ENCODE measurements at regions not wholly inside any gene's neighbourhood (a gene's known extent, or its start where the extent isn't known, plus 50 kb on each side); places are given as distances from the start of the nearest gene placed in this dataset.

DNA sequence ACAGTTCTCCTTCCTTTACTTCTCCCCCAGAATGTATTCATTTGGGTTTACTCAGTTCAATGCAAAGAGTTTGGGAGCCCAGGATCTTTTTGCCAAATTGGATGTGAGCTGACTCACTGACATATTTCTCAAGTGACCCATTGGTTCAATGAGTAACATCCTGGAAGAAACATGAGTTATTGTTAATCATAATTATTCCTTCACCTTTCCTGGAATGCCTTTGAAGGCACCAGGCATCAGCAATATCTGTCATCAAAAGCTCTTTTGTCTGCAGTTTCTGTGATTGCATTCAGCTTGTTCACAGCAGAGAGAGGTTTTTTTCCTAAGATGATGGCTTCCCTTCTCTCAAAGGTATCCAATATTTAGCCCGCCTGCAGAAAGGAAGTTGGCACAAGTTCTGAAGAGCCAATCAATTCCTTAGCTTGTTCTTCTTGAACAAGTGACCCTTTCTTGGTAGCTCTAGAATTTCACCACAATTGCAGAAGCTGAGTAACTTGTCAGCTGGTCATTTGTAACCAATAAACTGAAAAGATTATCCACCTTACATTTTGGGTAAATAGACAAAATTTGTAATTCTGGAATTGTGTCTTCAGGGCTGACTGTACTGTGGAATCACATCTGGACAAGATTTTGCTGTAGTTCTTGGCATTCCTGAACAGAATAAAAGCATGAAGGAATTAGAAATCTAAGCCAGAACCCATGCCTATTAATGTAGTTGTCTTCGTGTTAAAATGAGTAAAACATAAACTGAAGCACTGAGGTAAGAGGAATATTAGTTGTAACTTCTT, 72.2 kb upstream of the TMEM17 start:
- H3K27me3 ChIP-seq (ENCODE audit: control insufficient read depth in 3 of 3, insufficient read depth in 3 of 3, low read depth in 1 of 3, low read length in 3 of 3) = peaks cover 0 to 2% (median 0%) of the 10 kb centered on the region in 3 experiments
- H2BK120ac ChIP-seq (ENCODE audit: low read depth, low read length) = no peak overlapping the region
- H3K4me1 ChIP-seq (ENCODE audit: control insufficient read depth in 2 of 2, insufficient read depth in 1 of 2, low read depth in 1 of 2, low read length in 2 of 2) = peaks cover 0 to 2% of the 10 kb centered on the region in 2 donors
- no peak overlapping the region for H2BK12ac ChIP-seq (ENCODE audit: low read length)
- no peaks in the 10 kb centered on the region for H3K9me3 ChIP-seq (replicated peaks in 1 of 2; ENCODE audit: control insufficient read depth in 2 of 2, insufficient read depth in 1 of 2, low read depth in 1 of 2, low read length in 2 of 2)
- peak overlapping the region; percentile 18 for H2AFZ ChIP-seq (ENCODE audit: low read length)
- no peak overlapping the region for H3K9ac ChIP-seq (ENCODE audit: low read depth, low read length, poor library complexity)
- H3K4ac ChIP-seq (ENCODE audit: low read length) = no peak overlapping the region
- no peak overlapping the region for H3K4me3 ChIP-seq (ENCODE audit: low read length in 2 of 2)
- no peak overlapping the region for H3K4me2 ChIP-seq (ENCODE audit: insufficient read depth, low read length, poor library complexity, severe bottlenecking)
- no peak overlapping the region for H3K14ac ChIP-seq (ENCODE audit: low read length)
- no peaks in the 10 kb centered on the region for H3K36me3 ChIP-seq (replicated peaks in 1 of 2; ENCODE audit: control insufficient read depth in 2 of 2, insufficient read depth in 2 of 2, low read length in 2 of 2)
- H3K18ac ChIP-seq (ENCODE audit: low read length) = no peak overlapping the region
- no peak overlapping the region for H4K8ac ChIP-seq (ENCODE audit: low read depth, low read length)
- H4K91ac ChIP-seq (ENCODE audit: low read depth, low read length, poor library complexity) = no peak overlapping the region
- H2BK5ac ChIP-seq (ENCODE audit: low read length) = no peak overlapping the region
- no peak overlapping the region for H3K27ac ChIP-seq (replicated peaks; ENCODE audit: low read length)
- no peak overlapping the region for H2AK5ac ChIP-seq (ENCODE audit: low read depth, low read length)
- no peaks in the 10 kb centered on the region for H3K79me1 ChIP-seq (ENCODE audit: low read depth, low read length)
- no peak overlapping the region for H3K23ac ChIP-seq (ENCODE audit: low read depth, low read length, poor library complexity)
- H2BK15ac ChIP-seq (ENCODE audit: low read length) = no peak overlapping the region
- no CpG with 5 or more reads among the region's 2 CpGs for WGBS, 2 donors (ENCODE audit: extremely low coverage in 2 of 2, insufficient read length in 2 of 2, insufficient replicate concordance in 1 of 2)
- no peak for DNase-seq (ENCODE audit: low spot score)

DNA sequence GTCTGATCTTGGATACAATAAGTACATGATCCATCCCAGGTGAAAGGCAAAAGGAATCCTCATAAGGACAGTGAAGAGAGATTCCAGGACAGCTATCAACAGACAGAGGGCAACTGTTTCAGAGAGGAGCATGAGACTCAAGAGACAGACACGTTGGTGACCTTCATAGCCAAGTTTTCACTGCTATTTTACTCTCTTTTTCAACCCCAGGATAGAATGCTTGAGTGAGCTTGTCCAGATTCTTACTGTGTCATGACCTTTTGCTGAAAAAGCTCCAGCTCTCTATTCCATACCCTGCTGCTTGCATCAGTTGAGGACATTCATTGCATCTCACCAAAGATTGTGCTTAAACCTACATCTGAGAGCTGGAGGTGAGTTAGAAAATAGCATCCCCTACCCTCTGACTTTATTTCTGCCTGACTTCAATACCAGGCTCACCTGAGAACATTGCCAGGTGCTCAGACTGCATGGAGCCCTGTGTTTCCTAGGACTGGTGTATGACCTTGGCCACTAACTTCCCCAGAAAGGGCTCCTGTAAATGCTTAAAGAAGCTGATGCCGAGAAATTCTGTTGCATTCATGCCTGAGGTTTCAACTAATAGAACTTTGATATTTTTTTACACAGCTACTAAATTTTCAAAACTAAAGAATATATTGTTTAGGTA, 70.4 kb upstream of the TMEM17 start:
- no peak overlapping the region for H3K4me3 ChIP-seq (ENCODE audit: low read length in 2 of 2)
- H3K9ac ChIP-seq (ENCODE audit: low read depth, low read length, poor library complexity) = no peak overlapping the region
- no peak overlapping the region for H2BK120ac ChIP-seq (ENCODE audit: low read depth, low read length)
- H3K23ac ChIP-seq (ENCODE audit: low read depth, low read length, poor library complexity) = no peak overlapping the region
- no peak overlapping the region for H2AK5ac ChIP-seq (ENCODE audit: low read depth, low read length)
- no peaks in the 10 kb centered on the region for H3K9me3 ChIP-seq (replicated peaks in 1 of 2; ENCODE audit: control insufficient read depth in 2 of 2, insufficient read depth in 1 of 2, low read depth in 1 of 2, low read length in 2 of 2)
- H3K18ac ChIP-seq (ENCODE audit: low read length) = no peak overlapping the region
- H3K79me1 ChIP-seq (ENCODE audit: low read depth, low read length) = no peaks in the 10 kb centered on the region
- no peak overlapping the region for H3K4ac ChIP-seq (ENCODE audit: low read length)
- H4K91ac ChIP-seq (ENCODE audit: low read depth, low read length, poor library complexity) = no peak overlapping the region
- no peak overlapping the region for H2BK12ac ChIP-seq (ENCODE audit: low read length)
- no peak overlapping the region for H3K4me2 ChIP-seq (ENCODE audit: insufficient read depth, low read length, poor library complexity, severe bottlenecking)
- H4K8ac ChIP-seq (ENCODE audit: low read depth, low read length) = no peak overlapping the region
- WGBS, 2 donors (ENCODE audit: extremely low coverage in 2 of 2, insufficient read length in 2 of 2, insufficient replicate concordance in 1 of 2) = no CpG with 5 or more reads among the region's 2 CpGs
- H2BK15ac ChIP-seq (ENCODE audit: low read length) = no peak overlapping the region
- H2BK5ac ChIP-seq (ENCODE audit: low read length) = no peak overlapping the region
- H3K36me3 ChIP-seq (replicated peaks in 1 of 2; ENCODE audit: control insufficient read depth in 2 of 2, insufficient read depth in 2 of 2, low read length in 2 of 2) = no peaks in the 10 kb centered on the region
- peaks cover 0 to 6% (median 1%) of the 10 kb centered on the region in 3 experiments for H3K27me3 ChIP-seq (ENCODE audit: control insufficient read depth in 3 of 3, insufficient read depth in 3 of 3, low read depth in 1 of 3, low read length in 3 of 3)
- DNase-seq (ENCODE audit: low spot score) = no peak
- no peak overlapping the region for H3K14ac ChIP-seq (ENCODE audit: low read length)
- peaks cover 0 to 2% of the 10 kb centered on the region in 2 donors for H3K4me1 ChIP-seq (ENCODE audit: control insufficient read depth in 2 of 2, insufficient read depth in 1 of 2, low read depth in 1 of 2, low read length in 2 of 2)
- no peak overlapping the region for H3K27ac ChIP-seq (replicated peaks; ENCODE audit: low read length)
- no peak overlapping the region for H2AFZ ChIP-seq (ENCODE audit: low read length)

DNA sequence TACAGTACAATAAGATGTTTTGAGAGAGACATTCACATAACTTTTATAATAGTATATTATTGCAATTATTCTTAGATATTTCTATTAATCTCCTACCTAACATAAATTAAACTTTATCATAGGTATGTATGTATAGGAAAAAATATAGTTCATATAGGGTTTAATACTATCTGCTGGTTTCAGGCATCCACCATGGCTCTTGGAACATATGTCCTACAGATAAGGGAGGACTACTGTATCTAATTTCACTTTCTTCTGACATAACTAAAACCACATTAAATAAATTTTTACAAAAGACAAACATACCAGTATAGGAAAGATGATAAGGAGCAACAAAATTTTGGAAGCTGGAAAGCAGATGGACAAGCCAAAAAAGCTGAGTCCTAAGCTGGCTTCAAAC, 67.9 kb upstream of the TMEM17 start:
- Histone ChIP-seq H3K9ac (ENCODE audit: low read depth, low read length, poor library complexity) (no peak overlapping the region), H2BK12ac (ENCODE audit: low read length) (no peak overlapping the region), H4K8ac (ENCODE audit: low read depth, low read length) (no peak overlapping the region), H3K18ac (ENCODE audit: low read length) (no peak overlapping the region), H3K4me1 (ENCODE audit: control insufficient read depth in 2 of 2, insufficient read depth in 1 of 2, low read depth in 1 of 2, low read length in 2 of 2) (peaks cover 5 to 6% of the 10 kb centered on the region in 2 donors), H3K4ac (ENCODE audit: low read length) (no peak overlapping the region), H3K27me3 (ENCODE audit: control insufficient read depth in 3 of 3, insufficient read depth in 3 of 3, low read depth in 1 of 3, low read length in 3 of 3) (peaks cover 2 to 19% (median 18%) of the 10 kb centered on the region in 3 experiments), H3K4me3 (ENCODE audit: low read length in 2 of 2) (no peak overlapping the region), H2AK5ac (ENCODE audit: low read depth, low read length) (no peak overlapping the region), H3K79me1 (ENCODE audit: low read depth, low read length) (no peaks in the 10 kb centered on the region), H3K36me3 (replicated peaks in 1 of 2; ENCODE audit: control insufficient read depth in 2 of 2, insufficient read depth in 2 of 2, low read length in 2 of 2) (no peaks in the 10 kb centered on the region), H3K4me2 (ENCODE audit: insufficient read depth, low read length, poor library complexity, severe bottlenecking) (no peak overlapping the region), H4K91ac (ENCODE audit: low read depth, low read length, poor library complexity) (no peak overlapping the region), H3K27ac (replicated peaks; ENCODE audit: low read length) (no peak overlapping the region), H2BK120ac (ENCODE audit: low read depth, low read length) (no peak overlapping the region), H2AFZ (ENCODE audit: low read length) (no peak overlapping the region), H3K23ac (ENCODE audit: low read depth, low read length, poor library complexity) (no peak overlapping the region), H2BK15ac (ENCODE audit: low read length) (no peak overlapping the region), H2BK5ac (ENCODE audit: low read length) (no peak overlapping the region), H3K9me3 (replicated peaks in 1 of 2; ENCODE audit: control insufficient read depth in 2 of 2, insufficient read depth in 1 of 2, low read depth in 1 of 2, low read length in 2 of 2) (no peaks in the 10 kb centered on the region), H3K14ac (ENCODE audit: low read length) (no peak overlapping the region)
- DNase-seq (ENCODE audit: low spot score) = no peak

DNA sequence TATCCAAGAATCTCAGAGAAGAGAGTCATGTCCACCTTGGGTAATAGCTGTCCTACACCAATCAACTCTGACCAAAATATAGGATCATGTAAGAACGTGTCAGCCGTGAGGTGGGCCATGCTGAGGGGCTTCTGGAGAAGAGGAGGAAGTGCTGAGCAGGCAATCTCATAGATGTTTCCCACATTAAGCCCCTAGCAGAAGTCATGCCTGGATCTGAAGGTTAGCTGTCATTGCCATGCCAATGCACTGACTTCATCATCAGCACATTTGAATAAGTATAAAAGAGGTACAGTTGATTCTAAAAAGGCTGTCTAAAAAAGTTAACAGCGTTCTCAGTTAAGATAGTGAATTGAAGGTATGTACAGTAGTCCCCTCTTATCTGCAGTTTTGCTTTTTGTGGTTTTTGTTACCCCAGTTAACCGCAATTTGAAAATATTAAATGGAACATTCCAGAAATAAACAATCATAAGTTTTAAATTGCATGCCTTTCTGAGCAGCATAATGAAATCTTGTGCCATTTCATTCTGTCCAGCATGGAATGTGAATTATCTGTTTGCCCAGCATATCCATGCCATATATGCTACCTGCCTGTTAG, 67.2 kb upstream of the TMEM17 start:
- no peak overlapping the region for H3K4me2 ChIP-seq (ENCODE audit: insufficient read depth, low read length, poor library complexity, severe bottlenecking)
- no peak overlapping the region for H2BK15ac ChIP-seq (ENCODE audit: low read length)
- no peak overlapping the region for H2BK120ac ChIP-seq (ENCODE audit: low read depth, low read length)
- H3K79me1 ChIP-seq (ENCODE audit: low read depth, low read length) = no peaks in the 10 kb centered on the region
- H3K4ac ChIP-seq (ENCODE audit: low read length) = no peak overlapping the region
- no peak overlapping the region for H4K8ac ChIP-seq (ENCODE audit: low read depth, low read length)
- H3K14ac ChIP-seq (ENCODE audit: low read length) = no peak overlapping the region
- H3K27ac ChIP-seq (replicated peaks; ENCODE audit: low read length) = no peak overlapping the region
- H3K36me3 ChIP-seq (replicated peaks in 1 of 2; ENCODE audit: control insufficient read depth in 2 of 2, insufficient read depth in 2 of 2, low read length in 2 of 2) = no peaks in the 10 kb centered on the region
- no peak overlapping the region for H3K9ac ChIP-seq (ENCODE audit: low read depth, low read length, poor library complexity)
- no peak overlapping the region for H4K91ac ChIP-seq (ENCODE audit: low read depth, low read length, poor library complexity)
- no peak overlapping the region for H3K23ac ChIP-seq (ENCODE audit: low read depth, low read length, poor library complexity)
- H3K27me3 ChIP-seq (ENCODE audit: control insufficient read depth in 3 of 3, insufficient read depth in 3 of 3, low read depth in 1 of 3, low read length in 3 of 3) = peaks cover 2 to 19% (median 19%) of the 10 kb centered on the region in 3 experiments
- H2AFZ ChIP-seq (ENCODE audit: low read length) = no peak overlapping the region
- no peak overlapping the region for H3K4me3 ChIP-seq (ENCODE audit: low read length in 2 of 2)
- no peak overlapping the region for H2BK5ac ChIP-seq (ENCODE audit: low read length)
- no peaks in the 10 kb centered on the region for H3K9me3 ChIP-seq (replicated peaks in 1 of 2; ENCODE audit: control insufficient read depth in 2 of 2, insufficient read depth in 1 of 2, low read depth in 1 of 2, low read length in 2 of 2)
- H3K18ac ChIP-seq (ENCODE audit: low read length) = no peak overlapping the region
- WGBS, 2 donors (ENCODE audit: extremely low coverage in 2 of 2, insufficient read length in 2 of 2, insufficient replicate concordance in 1 of 2) = no CpG with 5 or more reads among the region's 4 CpGs
- no peak overlapping the region for H2AK5ac ChIP-seq (ENCODE audit: low read depth, low read length)
- H2BK12ac ChIP-seq (ENCODE audit: low read length) = no peak overlapping the region
- no peak for DNase-seq (ENCODE audit: low spot score)
- H3K4me1 ChIP-seq (ENCODE audit: control insufficient read depth in 2 of 2, insufficient read depth in 1 of 2, low read depth in 1 of 2, low read length in 2 of 2) = peaks cover 5 to 6% of the 10 kb centered on the region in 2 donors

All from neuronal stem cell (in vitro differentiated cells).